T47D (cell line): ENCODE measurements at regions not wholly inside any gene's neighbourhood (a gene's known extent, or its start where the extent isn't known, plus 50 kb on each side); places are given as distances from the start of the nearest gene placed in this dataset.

Source experiments
- DNase-seq, 2 experiments: peaks; one replicate each; pipeline versions ENCODE4 v3.0.0 to v3.0.0-alpha.2; 2011 to 2012; ENCODE audit warnings: low read depth in 1 of 2, low spot score in 1 of 2
- JUND ChIP-seq: IDR thresholded peaks from 2 replicates; pipeline ENCODE4 v1.6.1; 2012; ENCODE audit warnings: low read depth
- in situ Hi-C: cut with HindIII; loops from 2 replicates; pipeline ENCODE4 v1.10.0; 2016; ENCODE audit warnings: low sequenced_read_pairs, low pct_unique_long_range_greater_than_20kb

DNA sequence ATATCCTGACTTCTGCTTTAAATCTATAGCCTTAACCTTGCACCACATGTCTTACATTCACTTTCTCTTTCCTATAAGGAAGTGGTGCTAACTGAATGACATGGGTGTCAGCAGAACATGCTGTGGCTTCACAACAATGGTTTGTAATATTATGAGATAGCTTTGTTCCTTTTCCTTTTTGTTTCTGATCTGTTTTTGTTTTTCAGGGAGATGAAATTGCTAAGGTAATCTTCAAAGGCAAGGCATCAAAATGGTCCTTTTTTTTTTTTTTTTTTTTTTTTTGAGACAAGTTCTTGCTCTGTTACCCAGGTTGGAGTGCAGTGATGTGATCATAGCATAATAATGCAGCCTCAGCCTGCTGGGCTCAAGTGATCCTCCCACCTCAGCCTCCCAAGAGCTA, 53.6 kb upstream of the RANBP6 start:
- DNase-seq: no peak
- in situ Hi-C loops: no loop called here
- TF ChIP-seq JUND: no peak

DNA sequence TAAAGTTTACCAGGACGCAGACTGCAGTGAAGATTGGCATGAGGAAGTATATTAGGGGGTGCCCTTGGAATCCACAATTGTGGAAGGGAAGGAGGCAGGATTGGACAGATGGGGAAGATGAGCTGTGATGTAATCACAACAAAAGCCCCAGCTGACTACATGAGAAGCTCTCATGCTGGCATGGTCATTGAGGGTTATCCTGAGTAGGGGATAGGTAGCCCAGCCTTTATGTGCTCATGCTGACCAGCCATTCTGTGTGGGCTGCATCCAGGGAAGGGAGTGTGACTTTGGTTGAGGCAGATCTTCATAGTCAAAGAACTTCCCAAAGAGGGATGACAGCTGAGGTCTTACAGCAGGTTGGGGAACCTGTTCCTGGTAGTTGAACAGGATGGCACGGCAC, 52.0 kb upstream of the RANBP6 start:
- DNase-seq: no peak
- TF ChIP-seq JUND: no peak
- in situ Hi-C loops: no loop called here
